PC-3 (cell line): ENCODE measurements at regions not wholly inside any gene's neighbourhood (a gene's known extent, or its start where the extent isn't known, plus 50 kb on each side); places are given as distances from the start of the nearest gene placed in this dataset.

Source experiments
- ATAC-seq: fragments of 200-7000 bp; cut with Tn5 transposase; 2 replicates; pipeline ENCODE4 v1.9.1; 2020; ENCODE audit warnings: mild to moderate bottlenecking, moderate library complexity
- BruUV-seq: library from RNA; stranded (reverse); fragments of 400-500 nt; replicated peaks from 2 replicates; lab custom pipeline; 2021; lab: Mats Ljungman, UMichigan
- CTCF ChIA-PET: fragments of 300-600 bp; sonication (Branson Sonifier 250); formaldehyde crosslinking; loops from one replicate; lab custom pipeline; 2022; ENCODE audit warnings: antibody characterized with exemption; lab: Charles Lee
- POLR2A ChIA-PET: fragments of 300-600 bp; sonication (Branson Sonifier 250); formaldehyde crosslinking; loops from one replicate; lab custom pipeline; 2022; ENCODE audit warnings: antibody characterized with exemption; ENCODE audit not compliant: unreplicated experiment; lab: Charles Lee
- DNase-seq: peaks from one replicate; pipeline ENCODE4 v3.0.0-alpha.2; 2015
- H2AFZ ChIP-seq: fragments of 300-600 bp; sonication (generic); 2 replicates; pipeline ENCODE4 v1.6.0; 2016; ENCODE audit warnings: antibody characterized with exemption, low read length
- H3F3A ChIP-seq: fragments of 300-600 bp; sonication (generic); one replicate; pipeline ENCODE4 v1.6.0; 2017; ENCODE audit warnings: antibody characterized with exemption, low read length, control low read depth, mild to moderate bottlenecking; ENCODE audit not compliant: unreplicated experiment
- H3K27ac ChIP-seq: fragments of 300-600 bp; sonication (generic); 2 replicates; pipeline ENCODE4 v1.5.1; 2016; ENCODE audit warnings: mild to moderate bottlenecking, low read length
- H3K27me3 ChIP-seq: fragments of 300-600 bp; sonication (generic); 2 replicates; pipeline ENCODE4 v1.6.1; 2016; ENCODE audit warnings: low read length, mixed read lengths
- H3K36me3 ChIP-seq: fragments of 300-600 bp; sonication (generic); 2 replicates; pipeline ENCODE4 v1.6.1; 2016; ENCODE audit warnings: low read depth, mixed run types, low read length, mixed read lengths
- H3K4me1 ChIP-seq: fragments of 300-600 bp; sonication (generic); 2 replicates; pipeline ENCODE4 v1.5.1; 2016; ENCODE audit warnings: low read length; ENCODE audit not compliant: insufficient read depth
- H3K4me2 ChIP-seq: fragments of 300-600 bp; sonication (generic); 2 replicates; pipeline ENCODE4 v1.6.0; 2016; ENCODE audit warnings: low read length
- H3K4me3 ChIP-seq: fragments of 300-600 bp; sonication (generic); 2 replicates; pipeline ENCODE4 v1.5.1; 2016; ENCODE audit warnings: mild to moderate bottlenecking, low read length, mixed read lengths
- H3K79me2 ChIP-seq: fragments of 300-600 bp; sonication (generic); 2 replicates; pipeline ENCODE4 v1.6.1; 2017; ENCODE audit warnings: low read length, mixed read lengths
- H3K9ac ChIP-seq: fragments of 300-600 bp; sonication (generic); 2 replicates; pipeline ENCODE4 v1.6.0; 2016; ENCODE audit warnings: mild to moderate bottlenecking, low read length
- H3K9me2 ChIP-seq: fragments of 300-600 bp; sonication (generic); replicated peaks from 2 replicates; pipeline ENCODE4 v1.6.1; 2016; ENCODE audit warnings: mixed run types, low read length, mixed read lengths
- H3K9me3 ChIP-seq: fragments of 300-600 bp; sonication (generic); 2 replicates; pipeline ENCODE4 v1.6.1; 2016; ENCODE audit warnings: low read length, mixed read lengths
- H4K20me1 ChIP-seq: fragments of 300-600 bp; sonication (generic); 2 replicates; pipeline ENCODE4 v1.6.1; 2016; ENCODE audit warnings: low read length, mixed read lengths
- CTCF ChIP-seq: fragments of 300-600 bp; sonication (generic); conservative IDR thresholded peaks from 2 replicates; pipeline ENCODE4 v1.5.1; 2017; ENCODE audit warnings: antibody characterized with exemption, low read depth, mild to moderate bottlenecking, low read length
- EZH2 ChIP-seq: fragments of 300-600 bp; sonication (generic); IDR thresholded peaks from one replicate; pipeline ENCODE4 v1.6.1; 2017; ENCODE audit warnings: antibody characterized with exemption, mild to moderate bottlenecking, low read length; ENCODE audit not compliant: unreplicated experiment
- EZH2phosphoT487 ChIP-seq: fragments of 300-600 bp; sonication (generic); IDR thresholded peaks from 2 replicates; pipeline ENCODE4 v1.6.1; 2018; ENCODE audit warnings: mild to moderate bottlenecking, antibody characterized with exemption, low read length, borderline replicate concordance
- intact Hi-C: fragments of 100-400 bp; cut with micrococcal nuclease; formaldehyde crosslinking; loops from 2 replicates; pipeline ENCODE4 v1.9.0; 2023

- no peaks in the 10 kb centered on the region for H4K20me1 ChIP-seq
- ChIA-PET POLR2A (no interaction called here), CTCF (no interaction called here)
These were observed 81.7 kb upstream of the ITPRID1 start for GRCh38 chr7:31432176-31432575.

GRCh38 chr7:31432836-31433340 lies 81.0 kb upstream of the ITPRID1 start:
- no peaks in the 10 kb centered on the region for H3K36me3 ChIP-seq
- no TSS peak for BruUV-seq
- H3K27me3 ChIP-seq = peaks cover 22% of the 10 kb centered on the region
- no peaks in the 10 kb centered on the region for H3K9me2 ChIP-seq
- intact Hi-C loops = no loop called here
- no peak for ATAC-seq
- H3K4me1 ChIP-seq = no peaks in the 10 kb centered on the region
- H3K27ac ChIP-seq = no peak overlapping the region
- H3K4me2 ChIP-seq = no peak overlapping the region
- H3F3A ChIP-seq = no peaks in the 10 kb centered on the region
- POLR2A ChIA-PET = no interaction called here
- no peak overlapping the region for H3K4me3 ChIP-seq
- H2AFZ ChIP-seq = no peak overlapping the region
- TF ChIP-seq EZH2 = no peak
- H4K20me1 ChIP-seq = no peaks in the 10 kb centered on the region
- CTCF ChIA-PET = no interaction called here
- no peak for DNase-seq
- H3K79me2 ChIP-seq = no peaks in the 10 kb centered on the region
- no peaks in the 10 kb centered on the region for H3K9me3 ChIP-seq
- H3K9ac ChIP-seq = no peak overlapping the region

More at GRCh38 chr7:31432176-31432575, 81.7 kb upstream of the ITPRID1 start:
- no peak overlapping the region for H3K4me3 ChIP-seq
- no peaks in the 10 kb centered on the region for H3K36me3 ChIP-seq
- no peaks in the 10 kb centered on the region for H3K4me1 ChIP-seq
- no peak overlapping the region for H2AFZ ChIP-seq
- no TSS peak for BruUV-seq
- DNase-seq (no peak), ATAC-seq (no peak)
- no peaks in the 10 kb centered on the region for H3K9me2 ChIP-seq
- intact Hi-C loops = no loop called here
- H3K9me3 ChIP-seq = no peaks in the 10 kb centered on the region
- no peak for TF ChIP-seq EZH2phosphoT487
- no peak for TF ChIP-seq EZH2
- TF ChIP-seq CTCF = no peak
- no peak overlapping the region for H3K4me2 ChIP-seq
- H3K27ac ChIP-seq = no peak overlapping the region
- no peak overlapping the region for H3K9ac ChIP-seq
- peaks cover 25% of the 10 kb centered on the region for H3K27me3 ChIP-seq
- H3K79me2 ChIP-seq = no peaks in the 10 kb centered on the region
- H3F3A ChIP-seq = no peaks in the 10 kb centered on the region

GRCh38 chr7:31437250-31437865 lies 76.5 kb upstream of the ITPRID1 start:
- Histone ChIP-seq H3K9ac (no peak overlapping the region), H3K9me2 (no peaks in the 10 kb centered on the region), H3K4me2 (no peak overlapping the region), H3K79me2 (no peaks in the 10 kb centered on the region), H3K4me3 (no peak overlapping the region), H2AFZ (no peak overlapping the region), H3F3A (no peaks in the 10 kb centered on the region), H3K4me1 (no peaks in the 10 kb centered on the region), H4K20me1 (no peaks in the 10 kb centered on the region), H3K27ac (no peak overlapping the region), H3K36me3 (no peaks in the 10 kb centered on the region), H3K27me3 (peaks cover 44% of the 10 kb centered on the region), H3K9me3 (no peaks in the 10 kb centered on the region)
- ChIA-PET POLR2A (no interaction called here), CTCF (no interaction called here)
- DNase-seq (peak; percentile 13), ATAC-seq (no peak)
- BruUV-seq = no TSS peak
- intact Hi-C loops = no loop called here
- TF ChIP-seq EZH2 = no peak
- no peak for TF ChIP-seq CTCF
- no peak for TF ChIP-seq EZH2phosphoT487
